K562 (cell line): ENCODE measurements at regions not wholly inside any gene's neighbourhood (a gene's known extent, or its start where the extent isn't known, plus 50 kb on each side); places are given as distances from the start of the nearest gene placed in this dataset.

Experiments used
- ATAC-seq: fragments of 200-7000 bp; cut with Tn5 transposase; 3 replicates; pipeline ENCODE4 v1.9.1; 2020; ENCODE audit warnings: moderate library complexity
- BruUV-seq: library from RNA; stranded (reverse); fragments of 400-500 nt; replicated peaks from 2 replicates; lab custom pipeline; 2021; lab: Mats Ljungman, UMichigan
- CTCF ChIA-PET: fragments of 300-600 bp; formaldehyde crosslinking; extraction: SDS; loops from one replicate; lab custom pipeline; 2021; ENCODE audit warnings: low intra/inter-chr PET ratio; lab: Yijun Ruan, JAX
- POLR2A ChIA-PET: fragments of 300-600, 350-650 bp; sonication (Branson Sonifier 250); formaldehyde crosslinking; extraction: SDS; loops from one replicate; lab custom pipeline; 2021; ENCODE audit warnings: antibody characterized with exemption, inconsistent platforms; lab: Yijun Ruan, JAX
- DNase-seq, 4 experiments: peaks; one replicate each; pipeline versions ENCODE4 v3.0.0 to v3.0.0-alpha.2; 2011 to 2018; ENCODE audit warnings: low spot score in 3 of 4, mixed read lengths in 3 of 4; ENCODE audit errors: extremely low read depth in 1 of 4
- FAIRE-seq: peaks from 2 replicates; lab custom pipeline; 2011; peaks lifted over from hg19 to GRCh38; lab: Jason Lieb, UNC
- H2AFZ ChIP-seq: 2 replicates; pipeline ENCODE4 v1.6.0; 2011; ENCODE audit warnings: low read depth, low read length, control low read depth, inconsistent platforms
- H3K27ac ChIP-seq: fragments of 200-600 bp; 3 replicates; pipeline ENCODE4 v1.8.0; 2011; ENCODE audit warnings: low read depth, mild to moderate bottlenecking, control low read depth, inconsistent platforms, low read length, moderate library complexity, mixed read lengths; ENCODE audit errors: extremely low read depth
- H3K27me3 ChIP-seq, 2 experiments: fragments of 300-600 bp in 1 of 2; 2 replicates in 1 of 2; 3 replicates in 1 of 2; pipeline versions ENCODE4 v1.6.0 to v1.8.0; 2011; ENCODE audit warnings: inconsistent platforms in 2 of 2, low read length in 2 of 2, mild to moderate bottlenecking in 1 of 2, mixed read lengths in 1 of 2, moderate library complexity in 1 of 2; ENCODE audit not compliant: control insufficient read depth in 2 of 2, insufficient read depth in 2 of 2
- H3K36me3 ChIP-seq: fragments of 300-600 bp; 3 replicates; pipeline ENCODE4 v1.8.0; 2011; ENCODE audit warnings: mild to moderate bottlenecking, low read length, inconsistent platforms; ENCODE audit not compliant: control insufficient read depth, insufficient read depth
- H3K4me1 ChIP-seq, 2 experiments: fragments of 200-600 bp in 1 of 2; replicated peaks in 1 of 2; 2 replicates in 1 of 2; 3 replicates in 1 of 2; pipeline versions ENCODE4 v1.5.1 to v1.8.0; 2011; ENCODE audit warnings: inconsistent platforms in 2 of 2, low read length in 2 of 2, mild to moderate bottlenecking in 1 of 2, mixed read lengths in 1 of 2, moderate library complexity in 1 of 2; ENCODE audit not compliant: control insufficient read depth in 2 of 2, insufficient read depth in 2 of 2
- H3K4me2 ChIP-seq: 2 replicates; pipeline ENCODE4 v1.6.1; 2011; ENCODE audit warnings: low read length, control low read depth, inconsistent platforms, mixed read lengths; ENCODE audit not compliant: insufficient read depth
- H3K4me3 ChIP-seq: fragments of 200-600 bp; sonication (generic), shearing (Covaris generic); 2 replicates; pipeline ENCODE4 v1.5.1; 2016; ENCODE audit warnings: control low read depth, inconsistent platforms
- H3K79me2 ChIP-seq: fragments of 200-600 bp; 3 replicates; pipeline ENCODE4 v1.8.0; 2011; ENCODE audit warnings: low read length, inconsistent platforms; ENCODE audit not compliant: control insufficient read depth, insufficient read depth
- H3K9ac ChIP-seq, 2 experiments: 2 replicates each; pipeline versions ENCODE4 v1.6.0 to v1.6.1; 2011; ENCODE audit warnings: low read depth in 2 of 2, low read length in 2 of 2, control low read depth in 1 of 2, inconsistent platforms in 1 of 2, mild to moderate bottlenecking in 1 of 2, mixed read lengths in 1 of 2; ENCODE audit not compliant: insufficient read depth in 1 of 2
- H3K9me1 ChIP-seq: one replicate; pipeline ENCODE4 v1.6.0; 2011; ENCODE audit warnings: inconsistent platforms, mild to moderate bottlenecking, low read length, moderate library complexity; ENCODE audit not compliant: control insufficient read depth, insufficient read depth
- H3K9me3 ChIP-seq: replicated peaks from 2 replicates; pipeline ENCODE4 v1.5.1; 2011; ENCODE audit warnings: low read depth, low read length, inconsistent platforms; ENCODE audit not compliant: control insufficient read depth, insufficient read depth
- H4K20me1 ChIP-seq: replicated peaks from 2 replicates; pipeline ENCODE4 v1.6.1; 2011; ENCODE audit warnings: low read length, inconsistent platforms, mixed read lengths; ENCODE audit not compliant: control insufficient read depth, insufficient read depth
- FOXJ2 ChIP-seq: fragments of 200-800 bp; sonication (Bioruptor generic); IDR thresholded peaks from 2 replicates; pipeline ENCODE4 v1.6.1; 2016; ENCODE audit warnings: missing genetic modification characterization, missing compliant biosample characterization
- NFRKB ChIP-seq: fragments of 450-650 bp; IDR thresholded peaks from 2 replicates; pipeline ENCODE4 v1.6.1; 2016; ENCODE audit warnings: low read depth
- PHTF2 ChIP-seq: fragments of 250-450 bp; sonication (Bioruptor Pico); IDR thresholded peaks from 2 replicates; pipeline ENCODE4 v1.5.0; 2021; ENCODE audit warnings: mild to moderate bottlenecking
- SAFB ChIP-seq: fragments of 200-400 bp; formaldehyde crosslinking; IDR thresholded peaks from 2 replicates; pipeline ENCODE4 v1.6.1; 2017; ENCODE audit warnings: low read depth, low read length, borderline replicate concordance
- SIN3B ChIP-seq: fragments of 450-650 bp; IDR thresholded peaks from 2 replicates; pipeline ENCODE4 v1.6.1; 2017; ENCODE audit warnings: low read depth, mild to moderate bottlenecking, moderate library complexity
- SMC3 ChIP-seq: conservative IDR thresholded peaks from 2 replicates; pipeline ENCODE4 v1.6.1; 2011; ENCODE audit warnings: low read depth, low read length, improper control_type of control experiment; ENCODE audit not compliant: insufficient read depth
- ZNF140 ChIP-seq: fragments of 250-450 bp; sonication (Bioruptor Pico); IDR thresholded peaks from 2 replicates; pipeline ENCODE4 v1.8.0; 2021; ENCODE audit warnings: moderate library complexity, mild to moderate bottlenecking, inconsistent platforms
- ZNF639 ChIP-seq, 2 experiments: fragments of 200-800 bp in 1 of 2; sonication (Bioruptor generic) in 1 of 2; sonication (generic) in 1 of 2; formaldehyde crosslinking in 1 of 2; IDR thresholded peaks in 1 of 2; conservative IDR thresholded peaks in 1 of 2; 2 replicates each; pipeline versions ENCODE4 v1.5.0 to v1.6.1; 2016 to 2020; ENCODE audit warnings: missing compliant biosample characterization in 1 of 2, missing genetic modification characterization in 1 of 2, missing genetic modification reagents in 1 of 2
- WGBS: fragments of 100-300 bp; shearing (Covaris generic); methylation state at CpG from one replicate; pipeline ENCODE4 v1.1.6; 2016; ENCODE audit warnings: low coverage, mixed read lengths; ENCODE audit not compliant: insufficient coverage; ENCODE audit errors: missing lambda C conversion rate; 5-methylcytosine and 5-hydroxymethylcytosine counted together
- in situ Hi-C: fragments of 300-500 bp; cut with MboI; formaldehyde crosslinking; loops from 4 replicates; pipeline ENCODE4 v1.15.0; 2018; ENCODE audit warnings: inconsistent platforms, mixed read lengths
- intact Hi-C: fragments of 100-400 bp; cut with micrococcal nuclease; formaldehyde crosslinking; loops from 2 replicates; pipeline ENCODE4 v1.14.2; 2022

DNA sequence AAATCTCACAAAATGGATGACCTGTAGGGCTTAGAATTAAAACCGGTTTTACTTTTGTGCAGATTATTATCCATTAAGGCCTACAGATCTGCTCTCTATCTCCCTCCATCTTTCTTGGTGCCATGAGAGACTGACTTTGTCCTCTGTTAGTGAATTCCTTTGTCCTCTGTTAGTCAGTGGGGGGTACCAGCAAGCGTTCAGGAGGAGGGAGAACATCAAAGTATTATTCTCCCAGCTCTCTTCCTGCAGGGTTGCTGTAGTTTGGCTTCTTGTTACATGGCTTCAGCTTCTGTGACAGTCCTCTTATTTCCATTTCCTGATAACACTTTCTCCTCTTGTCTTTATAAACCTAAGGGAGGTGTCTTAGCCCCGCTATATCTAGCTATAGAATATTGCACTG lies 850.5 kb upstream of the SEMA6A start (continued):
- TF ChIP-seq ZNF639 (CRISPR knock-in tag; conservative IDR thresholded peaks at IDR 0.05 in 1 of 2, IDR thresholded peaks at IDR 0.05 in 1 of 2) = no peak
- TF ChIP-seq ZNF140 (CRISPR knock-in tag) = no peak
- no peak for TF ChIP-seq SIN3B
- TF ChIP-seq FOXJ2 (tag) = no peak
- no peak for TF ChIP-seq SMC3
- TF ChIP-seq SAFB = no peak
- TF ChIP-seq PHTF2 (CRISPR knock-in tag) = no peak

- Histone ChIP-seq H3K9ac (no peak overlapping the region), H3K36me3 (no peaks in the 10 kb centered on the region), H3K79me2 (no peaks in the 10 kb centered on the region), H3K4me2 (no peak overlapping the region), H3K9me3 (no peaks in the 10 kb centered on the region), H2AFZ (no peak overlapping the region), H3K27ac (no peak overlapping the region), H3K4me1 (no peaks in the 10 kb centered on the region), H4K20me1 (no peaks in the 10 kb centered on the region), H3K4me3 (no peak overlapping the region), H3K27me3 (no peaks in the 10 kb centered on the region)
- DNase-seq = no peak
- ChIA-PET POLR2A (interaction anchor here (0.8 kb wide), 1 partner anchor 748 kb away, joined by 3 read pairs; no protein-coding TSS in a partner anchor), CTCF (no interaction called here)
- in situ Hi-C loops = no loop called here
- no peak for FAIRE-seq
- 8% methylated on average over 2 of the region's 2 CpGs for WGBS
- TF ChIP-seq NFRKB = no peak
- TF ChIP-seq SIN3B = no peak
- TF ChIP-seq, all 486 proteins: peak for 0
- intact Hi-C loops = no loop called here
- no TSS peak for BruUV-seq
- ATAC-seq = no peak
- H3K9me1 ChIP-seq = no peaks in the 10 kb centered on the region
These were observed 849.9 kb upstream of the SEMA6A start for GRCh38 chr5:117424559-117424958.
